CD4-positive, alpha-beta T cell (primary cell): ENCODE measurements at regions not wholly inside any gene's neighbourhood (a gene's known extent, or its start where the extent isn't known, plus 50 kb on each side); places are given as distances from the start of the nearest gene placed in this dataset.
"Not testable (repeated sequence)": the region's sequence is repeated elsewhere in the genome, so short reads cannot be mapped to it uniquely, and the experiment has no call there.

Source experiments
- ATAC-seq: fragments of 200-7000 bp; cut with Tn5 transposase; one replicate; pipeline ENCODE4 v1.10.0; 2022; ENCODE audit warnings: mild to moderate bottlenecking; ENCODE audit not compliant: poor library complexity
- CTCF ChIA-PET: fragments of 350-600 bp; sonication (Branson Sonifier 250); formaldehyde crosslinking; loops from one replicate; lab custom pipeline; 2021; ENCODE audit warnings: antibody characterized with exemption, inconsistent platforms; lab: Charles Lee
- POLR2A ChIA-PET: fragments of 350-600 bp; sonication (Branson Sonifier 250); formaldehyde crosslinking; loops from one replicate; lab custom pipeline; 2021; ENCODE audit warnings: antibody characterized with exemption, inconsistent platforms; lab: Charles Lee
- DNase-seq, 14 experiments: peaks; one replicate each; pipeline ENCODE4 v3.0.0-alpha.2; 2013 to 2020; ENCODE audit warnings: mixed read lengths in 2 of 14
- H3K27ac ChIP-seq, 2 donors: one replicate each; pipeline versions ENCODE4 v1.5.1 to v1.7.0; 2013; ENCODE audit warnings: low read length in 2 of 2, low read depth in 1 of 2, mild to moderate bottlenecking in 1 of 2
- H3K27me3 ChIP-seq, 2 experiments: 1 replicate in 1 of 2; 2 replicates in 1 of 2; pipeline versions ENCODE4 v1.6.1 to v1.7.0; 2013; ENCODE audit warnings: low read length in 2 of 2, control low read depth in 1 of 2, mild to moderate bottlenecking in 1 of 2, moderate library complexity in 1 of 2; ENCODE audit not compliant: insufficient read depth in 2 of 2, control insufficient read depth in 1 of 2
- H3K36me3 ChIP-seq: one replicate; pipeline ENCODE4 v1.6.1; 2013; ENCODE audit warnings: low read length, control low read depth; ENCODE audit not compliant: insufficient read depth
- H3K4me1 ChIP-seq: one replicate; pipeline ENCODE4 v1.6.1; 2013; ENCODE audit warnings: low read length, control low read depth; ENCODE audit not compliant: insufficient read depth
- H3K4me3 ChIP-seq: one replicate; pipeline ENCODE4 v1.5.1; 2013; ENCODE audit warnings: mild to moderate bottlenecking, low read length, moderate library complexity
- H3K9me3 ChIP-seq, 2 experiments: 1 replicate in 1 of 2; 2 replicates in 1 of 2; pipeline versions ENCODE4 v1.6.1 to v1.7.0; 2013; ENCODE audit warnings: low read length in 2 of 2, mild to moderate bottlenecking in 2 of 2, control low read depth in 1 of 2, moderate library complexity in 1 of 2; ENCODE audit not compliant: control insufficient read depth in 1 of 2, insufficient read depth in 1 of 2
- H3K27ac Mint-ChIP-seq: one replicate; pipeline ENCODE4 v1.8.0; 2020; ENCODE audit warnings: mixed read lengths
- H3K27me3 Mint-ChIP-seq: one replicate; pipeline ENCODE4 v1.8.0; 2021; ENCODE audit warnings: mixed read lengths
- H3K36me3 Mint-ChIP-seq: one replicate; pipeline ENCODE4 v1.8.0; 2021; ENCODE audit warnings: low read depth, mixed read lengths
- H3K4me1 Mint-ChIP-seq: one replicate; pipeline ENCODE4 v1.8.0; 2021; ENCODE audit warnings: low read depth, mixed read lengths
- H3K4me3 Mint-ChIP-seq: one replicate; pipeline ENCODE4 v1.8.0; 2020; ENCODE audit warnings: mild to moderate bottlenecking, mixed read lengths
- H3K9me3 Mint-ChIP-seq: one replicate; pipeline ENCODE4 v1.8.0; 2020; ENCODE audit warnings: mixed read lengths
- CTCF ChIP-seq: fragments of 200-600 bp; IDR thresholded peaks from one replicate; pipeline ENCODE4 v1.8.0; 2022; ENCODE audit warnings: antibody characterized with exemption, mild to moderate bottlenecking
- intact Hi-C, 2 experiments: fragments of 100-400 bp; cut with DNase I in 1 of 2; cut with micrococcal nuclease in 1 of 2; formaldehyde crosslinking; loops; one replicate each; pipeline versions ENCODE4 v1.15.1 to v1.9.0; 2023 to 2025; cut with DNase I, micrococcal nuclease

GRCh38 chr3:72033666-72034428 is 248.9 kb upstream of the PROK2 start:
- Histone ChIP-seq H3K27me3 (peaks cover 0 to 3% of the 10 kb centered on the region in 2 experiments), H3K9me3 (peaks cover 0 to 6% of the 10 kb centered on the region in 2 experiments), H3K27ac (no peak overlapping the region), H3K4me1 (no peaks in the 10 kb centered on the region), H3K36me3 (no peaks in the 10 kb centered on the region), H3K4me3 (no peak overlapping the region)
- Mint-ChIP-seq H3K27ac (no peak overlapping the region), H3K9me3 (peaks cover 2% of the 10 kb centered on the region), H3K4me1 (no peaks in the 10 kb centered on the region), H3K4me3 (no peak overlapping the region), H3K36me3 (no peaks in the 10 kb centered on the region), H3K27me3 (peaks cover 6% of the 10 kb centered on the region)
- ChIA-PET CTCF (no interaction called here), POLR2A (interaction anchor here (0.5 kb wide), 1 partner anchor 151 kb away, joined by 3 read pairs; no protein-coding TSS in a partner anchor)
- intact Hi-C loops = no loop called here
- no peak for TF ChIP-seq CTCF
- DNase-seq (no peak), ATAC-seq (no peak)

GRCh38 chr3:72032441-72033135 is 247.6 kb upstream of the PROK2 start:
- ATAC-seq = no peak
- Mint-ChIP-seq H3K27me3 (peaks cover 2% of the 10 kb centered on the region), H3K9me3 (peaks cover 2% of the 10 kb centered on the region), H3K4me1 (no peaks in the 10 kb centered on the region), H3K27ac (no peak overlapping the region), H3K4me3 (no peak overlapping the region), H3K36me3 (no peaks in the 10 kb centered on the region)
- DNase-seq = peak in 2 of 14 experiments; percentile 18 to 30
- Histone ChIP-seq H3K36me3 (no peaks in the 10 kb centered on the region), H3K4me1 (no peaks in the 10 kb centered on the region), H3K27me3 (no peaks in the 10 kb centered on the region), H3K27ac (no peak overlapping the region), H3K4me3 (no peak overlapping the region), H3K9me3 (peaks cover 0 to 6% of the 10 kb centered on the region in 2 experiments)
- intact Hi-C loops = no loop called here
- TF ChIP-seq CTCF = no peak
- POLR2A ChIA-PET = no interaction called here
- CTCF ChIA-PET = no interaction called here

GRCh38 chr3:72031581-72031980 is 246.6 kb upstream of the PROK2 start:
- Mint-ChIP-seq H3K27me3 (no peaks in the 10 kb centered on the region), H3K4me1 (no peaks in the 10 kb centered on the region), H3K9me3 (no peaks in the 10 kb centered on the region), H3K27ac (no peak overlapping the region), H3K4me3 (no peak overlapping the region), H3K36me3 (no peaks in the 10 kb centered on the region)
- ChIA-PET POLR2A (no interaction called here), CTCF (no interaction called here)
- DNase-seq (peak in 2 of 14 experiments; percentile 52 to 65), ATAC-seq (no peak)
- Histone ChIP-seq H3K9me3 (peaks cover 0 to 6% of the 10 kb centered on the region in 2 experiments), H3K4me3 (no peak overlapping the region), H3K27ac (no peak overlapping the region), H3K27me3 (no peaks in the 10 kb centered on the region), H3K36me3 (no peaks in the 10 kb centered on the region), H3K4me1 (no peaks in the 10 kb centered on the region)
- intact Hi-C loops = no loop called here
- TF ChIP-seq CTCF = no peak

GRCh38 chr3:72030296-72030695 is 245.3 kb upstream of the PROK2 start:
- H3K4me3 Mint-ChIP-seq, ATAC-seq, DNase-seq, H3K4me1 Mint-ChIP-seq, POLR2A ChIA-PET, H3K27me3 Mint-ChIP-seq, H3K27ac ChIP-seq, H3K27ac Mint-ChIP-seq, H3K4me3 ChIP-seq, intact Hi-C loops, H3K9me3 ChIP-seq, H3K9me3 Mint-ChIP-seq, H3K36me3 Mint-ChIP-seq, H3K27me3 ChIP-seq, H3K36me3 ChIP-seq, CTCF ChIA-PET, H3K4me1 ChIP-seq: not testable (repeated sequence)

- intact Hi-C loops, POLR2A ChIA-PET, H3K27ac ChIP-seq, ATAC-seq, DNase-seq, H3K27me3 ChIP-seq, H3K4me3 ChIP-seq, H3K9me3 ChIP-seq, H3K27me3 Mint-ChIP-seq, H3K36me3 ChIP-seq, H3K4me1 Mint-ChIP-seq, H3K27ac Mint-ChIP-seq, H3K9me3 Mint-ChIP-seq, H3K36me3 Mint-ChIP-seq, H3K4me3 Mint-ChIP-seq, H3K4me1 ChIP-seq: not testable (repeated sequence)
- CTCF ChIA-PET = interaction anchor here (0.6 kb wide), 1 partner anchor 596 kb away, joined by 3 read pairs; no protein-coding TSS in a partner anchor
Observed at GRCh38 chr3:72028726-72029125, 243.8 kb upstream of the PROK2 start.
